Loucy (cell line): ENCODE measurements at regions not wholly inside any gene's neighbourhood (a gene's known extent, or its start where the extent isn't known, plus 50 kb on each side); places are given as distances from the start of the nearest gene placed in this dataset.

Source experiments
- EZH2phosphoT487 ChIP-seq: fragments of 200-600 bp; IDR thresholded peaks from 2 replicates; pipeline ENCODE4 v1.6.1; 2018; ENCODE audit warnings: antibody characterized with exemption, mild to moderate bottlenecking, moderate library complexity, borderline replicate concordance
- TF ChIP-seq, protein P1 (sequence below): fragments of 200-600 bp; sonication (generic); conservative IDR thresholded peaks from 2 replicates; pipeline ENCODE4 v1.5.1; 2014; ENCODE audit warnings: mild to moderate bottlenecking, antibody characterized with exemption, low read length

DNA sequence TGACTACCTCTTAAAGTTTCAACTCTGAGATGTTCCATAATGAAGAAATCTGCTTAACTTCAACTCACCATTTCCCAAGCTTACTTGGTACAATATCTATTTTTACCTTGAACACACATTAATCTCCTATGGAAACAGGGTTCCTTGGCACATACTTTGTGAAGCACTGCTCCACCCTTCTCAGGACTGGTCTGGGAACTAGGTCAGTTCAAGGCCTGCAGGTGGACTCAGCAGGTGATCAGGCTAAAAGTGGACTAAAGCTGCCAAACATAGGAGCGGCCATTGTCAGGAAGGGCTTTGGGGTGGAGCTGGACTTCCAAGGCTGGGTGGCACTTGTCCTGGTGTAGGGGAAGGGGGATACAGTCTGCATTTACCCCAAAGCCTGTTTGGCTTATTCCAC, 202.3 kb downstream of the NUAK1 start:
- TF ChIP-seq, protein P1, sequence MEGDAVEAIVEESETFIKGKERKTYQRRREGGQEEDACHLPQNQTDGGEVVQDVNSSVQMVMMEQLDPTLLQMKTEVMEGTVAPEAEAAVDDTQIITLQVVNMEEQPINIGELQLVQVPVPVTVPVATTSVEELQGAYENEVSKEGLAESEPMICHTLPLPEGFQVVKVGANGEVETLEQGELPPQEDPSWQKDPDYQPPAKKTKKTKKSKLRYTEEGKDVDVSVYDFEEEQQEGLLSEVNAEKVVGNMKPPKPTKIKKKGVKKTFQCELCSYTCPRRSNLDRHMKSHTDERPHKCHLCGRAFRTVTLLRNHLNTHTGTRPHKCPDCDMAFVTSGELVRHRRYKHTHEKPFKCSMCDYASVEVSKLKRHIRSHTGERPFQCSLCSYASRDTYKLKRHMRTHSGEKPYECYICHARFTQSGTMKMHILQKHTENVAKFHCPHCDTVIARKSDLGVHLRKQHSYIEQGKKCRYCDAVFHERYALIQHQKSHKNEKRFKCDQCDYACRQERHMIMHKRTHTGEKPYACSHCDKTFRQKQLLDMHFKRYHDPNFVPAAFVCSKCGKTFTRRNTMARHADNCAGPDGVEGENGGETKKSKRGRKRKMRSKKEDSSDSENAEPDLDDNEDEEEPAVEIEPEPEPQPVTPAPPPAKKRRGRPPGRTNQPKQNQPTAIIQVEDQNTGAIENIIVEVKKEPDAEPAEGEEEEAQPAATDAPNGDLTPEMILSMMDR, result no peak
- TF ChIP-seq EZH2phosphoT487, result no peak
